CD4-positive, alpha-beta T cell (primary cell): ENCODE measurements at regions not wholly inside any gene's neighbourhood (a gene's known extent, or its start where the extent isn't known, plus 50 kb on each side); places are given as distances from the start of the nearest gene placed in this dataset.

ENCODE experiments used
- ATAC-seq: fragments of 200-7000 bp; cut with Tn5 transposase; one replicate; pipeline ENCODE4 v1.10.0; 2022; ENCODE audit warnings: mild to moderate bottlenecking; ENCODE audit not compliant: poor library complexity
- CTCF ChIA-PET: fragments of 350-600 bp; sonication (Branson Sonifier 250); formaldehyde crosslinking; loops from one replicate; lab custom pipeline; 2021; ENCODE audit warnings: antibody characterized with exemption, inconsistent platforms; lab: Charles Lee
- POLR2A ChIA-PET: fragments of 350-600 bp; sonication (Branson Sonifier 250); formaldehyde crosslinking; loops from one replicate; lab custom pipeline; 2021; ENCODE audit warnings: antibody characterized with exemption, inconsistent platforms; lab: Charles Lee
- DNase-seq, 14 experiments: peaks; one replicate each; pipeline ENCODE4 v3.0.0-alpha.2; 2013 to 2020; ENCODE audit warnings: mixed read lengths in 2 of 14
- H3K27ac ChIP-seq, 2 donors: one replicate each; pipeline versions ENCODE4 v1.5.1 to v1.7.0; 2013; ENCODE audit warnings: low read length in 2 of 2, low read depth in 1 of 2, mild to moderate bottlenecking in 1 of 2
- H3K27me3 ChIP-seq, 2 experiments: 1 replicate in 1 of 2; 2 replicates in 1 of 2; pipeline versions ENCODE4 v1.6.1 to v1.7.0; 2013; ENCODE audit warnings: low read length in 2 of 2, control low read depth in 1 of 2, mild to moderate bottlenecking in 1 of 2, moderate library complexity in 1 of 2; ENCODE audit not compliant: insufficient read depth in 2 of 2, control insufficient read depth in 1 of 2
- H3K36me3 ChIP-seq: one replicate; pipeline ENCODE4 v1.6.1; 2013; ENCODE audit warnings: low read length, control low read depth; ENCODE audit not compliant: insufficient read depth
- H3K4me1 ChIP-seq: one replicate; pipeline ENCODE4 v1.6.1; 2013; ENCODE audit warnings: low read length, control low read depth; ENCODE audit not compliant: insufficient read depth
- H3K4me3 ChIP-seq: one replicate; pipeline ENCODE4 v1.5.1; 2013; ENCODE audit warnings: mild to moderate bottlenecking, low read length, moderate library complexity
- H3K9me3 ChIP-seq, 2 experiments: 1 replicate in 1 of 2; 2 replicates in 1 of 2; pipeline versions ENCODE4 v1.6.1 to v1.7.0; 2013; ENCODE audit warnings: low read length in 2 of 2, mild to moderate bottlenecking in 2 of 2, control low read depth in 1 of 2, moderate library complexity in 1 of 2; ENCODE audit not compliant: control insufficient read depth in 1 of 2, insufficient read depth in 1 of 2
- H3K27ac Mint-ChIP-seq: one replicate; pipeline ENCODE4 v1.8.0; 2020; ENCODE audit warnings: mixed read lengths
- H3K27me3 Mint-ChIP-seq: one replicate; pipeline ENCODE4 v1.8.0; 2021; ENCODE audit warnings: mixed read lengths
- H3K36me3 Mint-ChIP-seq: one replicate; pipeline ENCODE4 v1.8.0; 2021; ENCODE audit warnings: low read depth, mixed read lengths
- H3K4me1 Mint-ChIP-seq: one replicate; pipeline ENCODE4 v1.8.0; 2021; ENCODE audit warnings: low read depth, mixed read lengths
- H3K4me3 Mint-ChIP-seq: one replicate; pipeline ENCODE4 v1.8.0; 2020; ENCODE audit warnings: mild to moderate bottlenecking, mixed read lengths
- H3K9me3 Mint-ChIP-seq: one replicate; pipeline ENCODE4 v1.8.0; 2020; ENCODE audit warnings: mixed read lengths
- intact Hi-C, 2 experiments: fragments of 100-400 bp; cut with DNase I in 1 of 2; cut with micrococcal nuclease in 1 of 2; formaldehyde crosslinking; loops; one replicate each; pipeline versions ENCODE4 v1.15.1 to v1.9.0; 2023 to 2025; cut with DNase I, micrococcal nuclease
- TF ChIP-seq, protein P1 (sequence below): fragments of 200-600 bp; IDR thresholded peaks from one replicate; pipeline ENCODE4 v1.8.0; 2022; ENCODE audit warnings: antibody characterized with exemption, mild to moderate bottlenecking

DNA sequence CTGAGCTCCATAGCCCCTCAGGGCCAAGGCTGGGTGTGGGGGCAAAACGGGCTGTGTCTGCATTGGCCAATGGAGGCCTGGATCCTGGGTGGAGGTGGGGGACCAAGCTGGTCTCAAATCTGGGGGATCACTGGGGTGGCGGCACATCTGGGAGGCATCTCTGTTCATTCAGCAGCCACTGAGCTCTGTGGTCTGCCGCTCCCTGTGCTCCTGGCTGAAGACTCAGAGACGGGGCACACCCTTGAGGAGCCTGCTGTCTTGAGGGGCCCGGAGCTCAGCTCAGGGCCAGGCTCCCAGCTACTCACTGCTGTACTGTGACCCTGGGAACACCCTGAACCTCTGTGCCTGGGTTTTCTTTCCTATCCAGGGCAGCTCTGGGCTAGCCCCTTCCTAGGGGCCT is 90.3 kb upstream of the WNT4 start:
- Mint-ChIP-seq H3K4me3 (no peak overlapping the region), H3K27ac (no peak overlapping the region), H3K4me1 (no peaks in the 10 kb centered on the region), H3K9me3 (no peaks in the 10 kb centered on the region), H3K27me3 (peaks cover 30% of the 10 kb centered on the region), H3K36me3 (no peaks in the 10 kb centered on the region)
- DNase-seq = no peak
- TF ChIP-seq, protein P1, sequence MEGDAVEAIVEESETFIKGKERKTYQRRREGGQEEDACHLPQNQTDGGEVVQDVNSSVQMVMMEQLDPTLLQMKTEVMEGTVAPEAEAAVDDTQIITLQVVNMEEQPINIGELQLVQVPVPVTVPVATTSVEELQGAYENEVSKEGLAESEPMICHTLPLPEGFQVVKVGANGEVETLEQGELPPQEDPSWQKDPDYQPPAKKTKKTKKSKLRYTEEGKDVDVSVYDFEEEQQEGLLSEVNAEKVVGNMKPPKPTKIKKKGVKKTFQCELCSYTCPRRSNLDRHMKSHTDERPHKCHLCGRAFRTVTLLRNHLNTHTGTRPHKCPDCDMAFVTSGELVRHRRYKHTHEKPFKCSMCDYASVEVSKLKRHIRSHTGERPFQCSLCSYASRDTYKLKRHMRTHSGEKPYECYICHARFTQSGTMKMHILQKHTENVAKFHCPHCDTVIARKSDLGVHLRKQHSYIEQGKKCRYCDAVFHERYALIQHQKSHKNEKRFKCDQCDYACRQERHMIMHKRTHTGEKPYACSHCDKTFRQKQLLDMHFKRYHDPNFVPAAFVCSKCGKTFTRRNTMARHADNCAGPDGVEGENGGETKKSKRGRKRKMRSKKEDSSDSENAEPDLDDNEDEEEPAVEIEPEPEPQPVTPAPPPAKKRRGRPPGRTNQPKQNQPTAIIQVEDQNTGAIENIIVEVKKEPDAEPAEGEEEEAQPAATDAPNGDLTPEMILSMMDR = no peak
- no peaks in the 10 kb centered on the region for H3K36me3 ChIP-seq
- intact Hi-C loops = no loop called here
- ChIA-PET CTCF (no interaction called here), POLR2A (no interaction called here)
- H3K27ac ChIP-seq = no peak overlapping the region
- no peak overlapping the region for H3K4me3 ChIP-seq
- peaks cover 0 to 8% of the 10 kb centered on the region in 2 experiments for H3K27me3 ChIP-seq
- ATAC-seq = no peak
- peaks cover 0 to 5% of the 10 kb centered on the region in 2 experiments for H3K9me3 ChIP-seq
- H3K4me1 ChIP-seq = no peaks in the 10 kb centered on the region

DNA sequence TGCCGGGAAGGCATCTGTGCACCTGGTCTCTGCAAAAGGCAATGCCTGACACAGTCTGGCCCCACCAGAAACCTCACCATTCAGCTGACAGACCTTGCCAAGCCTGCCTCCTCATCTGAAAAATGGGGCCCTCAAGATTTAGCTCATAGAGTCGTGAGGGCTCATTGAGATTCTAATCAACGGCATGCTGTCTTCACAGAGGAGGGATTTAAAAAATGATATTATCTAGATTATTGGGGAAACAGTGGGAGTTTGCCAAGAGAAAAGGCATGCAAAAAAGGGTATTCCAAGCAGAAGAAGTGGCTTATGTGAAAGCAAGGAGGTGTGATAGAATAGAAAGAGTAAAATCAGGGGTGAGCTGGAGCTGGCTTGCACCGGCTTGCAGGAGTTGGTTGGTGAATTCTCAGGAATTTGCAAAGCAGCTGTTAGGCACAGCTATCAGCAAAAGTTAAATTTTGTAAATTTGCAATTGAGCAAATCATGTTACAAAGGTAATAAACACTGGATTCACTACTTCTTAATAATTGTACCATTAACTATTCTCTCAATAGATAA is 91.7 kb upstream of the WNT4 start:
- Histone ChIP-seq H3K4me1 (no peaks in the 10 kb centered on the region), H3K9me3 (no peaks in the 10 kb centered on the region), H3K36me3 (no peaks in the 10 kb centered on the region), H3K4me3 (no peak overlapping the region), H3K27ac (no peak overlapping the region), H3K27me3 (peaks cover 0 to 8% of the 10 kb centered on the region in 2 experiments)
- no peak for DNase-seq
- intact Hi-C loops = no loop called here
- Mint-ChIP-seq H3K9me3 (no peaks in the 10 kb centered on the region), H3K27ac (no peak overlapping the region), H3K4me3 (no peak overlapping the region), H3K27me3 (peaks cover 28% of the 10 kb centered on the region), H3K4me1 (no peaks in the 10 kb centered on the region), H3K36me3 (no peaks in the 10 kb centered on the region)
- ATAC-seq = no peak
- ChIA-PET CTCF (no interaction called here), POLR2A (no interaction called here)
- TF ChIP-seq, protein P1 = no peak

DNA sequence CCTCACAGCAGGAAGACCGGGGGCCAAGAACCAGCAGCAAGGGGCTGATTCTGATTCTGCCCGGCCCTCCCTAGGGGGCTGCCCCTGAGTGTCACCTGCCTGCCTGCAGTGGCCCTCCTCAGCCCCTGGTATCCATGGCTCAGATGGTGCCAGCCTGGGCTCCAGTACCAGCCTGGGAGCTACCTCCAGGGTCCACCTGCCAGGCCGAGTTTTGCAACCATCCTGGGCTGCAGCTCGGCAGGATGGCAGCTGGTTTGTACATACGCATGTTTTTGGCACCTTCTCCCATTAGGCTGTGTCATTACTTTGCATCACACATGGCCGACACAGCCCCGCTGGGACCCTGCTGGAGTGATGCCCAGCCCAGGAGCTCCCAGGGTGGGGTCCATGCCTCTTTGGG is 93.3 kb upstream of the WNT4 start:
- Mint-ChIP-seq H3K4me3 (no peak overlapping the region), H3K27ac (no peak overlapping the region), H3K4me1 (no peaks in the 10 kb centered on the region), H3K36me3 (no peaks in the 10 kb centered on the region), H3K27me3 (peaks cover 21% of the 10 kb centered on the region), H3K9me3 (no peaks in the 10 kb centered on the region)
- intact Hi-C loops = no loop called here
- Histone ChIP-seq H3K27me3 (peaks cover 0 to 8% of the 10 kb centered on the region in 2 experiments), H3K4me1 (no peaks in the 10 kb centered on the region), H3K9me3 (no peaks in the 10 kb centered on the region), H3K27ac (no peak overlapping the region), H3K36me3 (no peaks in the 10 kb centered on the region), H3K4me3 (no peak overlapping the region)
- TF ChIP-seq, protein P1 = no peak
- ChIA-PET POLR2A (no interaction called here), CTCF (no interaction called here)
- no peak for ATAC-seq
- DNase-seq = no peak
